NCI-H526 (cell line): ENCODE measurements at regions not wholly inside any gene's neighbourhood (a gene's known extent, or its start where the extent isn't known, plus 50 kb on each side); places are given as distances from the start of the nearest gene placed in this dataset.
"Not testable (repeated sequence)": the region's sequence is repeated elsewhere in the genome, so short reads cannot be mapped to it uniquely, and the experiment has no call there.

Experiments
- DNase-seq, 2 experiments: peaks; one replicate each; lab custom pipeline; 2025; lab: John Stamatoyannopoulos, UW

GRCh38 chr16:8062677-8063076 lies 527.6 kb downstream of the TMEM114 start:
- DNase-seq, result no peak

- DNase-seq, result no peak
Observed at GRCh38 chr16:8055761-8056160, 534.5 kb downstream of the TMEM114 start.

GRCh38 chr16:8053437-8053836 lies 536.9 kb downstream of the TMEM114 start:
- DNase-seq, result no peak

- DNase-seq, result no peak
Observed at GRCh38 chr16:8048433-8048832, 541.9 kb downstream of the TMEM114 start.

DNA sequence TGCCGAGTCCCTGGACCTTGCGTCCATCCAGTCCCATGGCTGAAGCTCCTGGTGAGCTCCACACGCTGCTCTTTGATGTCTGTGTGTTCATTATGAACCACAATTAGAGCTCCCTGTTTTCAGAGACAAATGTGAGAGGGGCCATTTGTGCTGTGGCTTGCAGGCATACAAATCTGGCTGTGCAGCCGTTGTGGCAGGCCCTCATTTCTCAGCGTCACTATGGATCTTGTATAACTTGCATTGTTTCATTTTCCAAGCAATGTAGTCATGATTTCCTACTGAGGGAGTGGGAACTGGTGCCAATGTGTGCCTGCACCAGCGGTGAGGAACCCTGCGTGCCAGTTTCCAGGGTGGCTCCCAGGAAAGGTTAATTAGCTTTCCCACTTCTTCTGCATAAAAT lies 542.6 kb downstream of the TMEM114 start:
- no peak for DNase-seq

DNA sequence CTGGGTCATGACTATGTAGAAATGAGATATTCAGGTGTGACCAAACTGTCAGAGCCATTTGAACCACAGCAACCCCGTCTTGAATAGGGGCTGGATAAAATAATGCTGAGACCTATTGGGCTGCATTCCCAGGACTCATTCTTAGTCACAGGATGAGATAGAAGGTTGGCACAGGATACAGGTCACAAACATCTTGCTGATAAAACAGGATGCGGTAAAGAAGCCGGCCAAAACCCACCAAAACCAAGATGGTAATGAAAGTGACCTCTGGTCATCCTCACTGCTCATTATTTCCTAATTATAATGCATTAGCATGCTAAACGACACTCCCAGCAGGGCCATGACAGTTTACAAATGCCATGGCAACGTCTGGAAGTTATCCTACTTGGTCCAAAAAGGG lies 545.5 kb downstream of the TMEM114 start:
- no peak for DNase-seq

GRCh38 chr16:8032406-8032805 lies 557.9 kb downstream of the TMEM114 start:
- no peak for DNase-seq

DNA sequence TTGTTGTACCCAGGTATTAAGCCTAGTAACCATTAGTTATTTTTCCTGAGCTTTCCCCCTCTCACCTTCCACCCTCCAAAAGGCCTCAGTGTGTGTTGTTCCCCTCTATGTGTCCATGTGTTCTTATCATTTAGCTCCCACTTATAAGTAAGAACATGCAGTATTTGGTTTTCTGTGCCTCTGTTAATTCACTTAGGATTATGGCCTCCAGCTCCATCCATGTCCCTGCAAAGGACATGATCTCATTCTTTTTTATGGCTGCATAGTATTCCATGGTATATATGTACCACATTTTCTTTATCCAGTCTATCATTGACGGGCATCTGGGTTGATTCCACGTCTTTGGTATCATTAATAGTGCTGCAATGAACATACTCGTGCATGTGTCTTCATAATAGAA lies 560.3 kb downstream of the TMEM114 start:
- DNase-seq, result not testable (repeated sequence)

- DNase-seq, result no peak
Observed at GRCh38 chr16:8026450-8026849, 563.9 kb downstream of the TMEM114 start.

DNA sequence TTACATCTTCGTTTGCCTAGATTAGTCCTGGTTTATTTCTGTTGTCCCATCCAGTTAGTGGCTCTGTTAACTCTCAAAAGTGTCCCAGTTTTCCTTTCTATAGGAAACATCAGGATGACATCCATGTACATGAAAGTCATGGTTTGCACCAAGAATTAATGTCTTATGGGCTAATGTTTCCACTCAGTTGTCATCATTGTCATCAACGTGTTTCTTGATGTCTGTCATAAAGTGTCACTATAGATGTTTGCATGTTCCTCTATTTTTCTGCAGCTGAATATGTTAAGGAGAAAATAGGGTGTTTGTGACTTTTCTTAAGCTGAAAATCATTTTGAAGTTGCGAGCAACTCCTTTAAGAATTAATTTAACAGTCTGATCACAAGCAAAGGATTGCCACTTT lies 567.0 kb downstream of the TMEM114 start:
- no peak for DNase-seq

- no peak for DNase-seq
Observed at GRCh38 chr16:8005096-8005860, 585.0 kb downstream of the TMEM114 start.

GRCh38 chr16:7998789-7999453 lies 591.4 kb downstream of the TMEM114 start:
- DNase-seq, result no peak

DNA sequence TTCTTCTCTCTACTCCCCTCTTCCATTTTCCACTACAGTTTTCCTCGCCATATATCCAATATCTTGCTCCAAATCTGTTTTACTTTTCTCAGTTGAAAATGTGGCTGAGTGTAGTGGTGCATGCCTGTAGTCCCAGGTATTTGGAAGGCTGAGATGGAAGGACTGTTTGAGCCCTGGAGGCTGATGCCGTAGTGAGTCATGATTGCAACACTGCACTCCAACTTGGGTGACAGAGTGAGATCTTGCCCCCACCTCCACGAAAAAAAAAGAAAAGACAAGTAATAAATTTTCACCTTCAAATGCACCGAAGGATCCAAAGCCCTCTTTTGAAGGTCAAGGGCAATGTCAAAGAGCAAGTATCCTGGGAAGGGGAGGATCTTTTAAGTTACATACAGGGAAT lies 592.3 kb downstream of the TMEM114 start:
- DNase-seq, result no peak

GRCh38 chr16:7992616-7993015 lies 597.7 kb downstream of the TMEM114 start:
- DNase-seq, result no peak

DNA sequence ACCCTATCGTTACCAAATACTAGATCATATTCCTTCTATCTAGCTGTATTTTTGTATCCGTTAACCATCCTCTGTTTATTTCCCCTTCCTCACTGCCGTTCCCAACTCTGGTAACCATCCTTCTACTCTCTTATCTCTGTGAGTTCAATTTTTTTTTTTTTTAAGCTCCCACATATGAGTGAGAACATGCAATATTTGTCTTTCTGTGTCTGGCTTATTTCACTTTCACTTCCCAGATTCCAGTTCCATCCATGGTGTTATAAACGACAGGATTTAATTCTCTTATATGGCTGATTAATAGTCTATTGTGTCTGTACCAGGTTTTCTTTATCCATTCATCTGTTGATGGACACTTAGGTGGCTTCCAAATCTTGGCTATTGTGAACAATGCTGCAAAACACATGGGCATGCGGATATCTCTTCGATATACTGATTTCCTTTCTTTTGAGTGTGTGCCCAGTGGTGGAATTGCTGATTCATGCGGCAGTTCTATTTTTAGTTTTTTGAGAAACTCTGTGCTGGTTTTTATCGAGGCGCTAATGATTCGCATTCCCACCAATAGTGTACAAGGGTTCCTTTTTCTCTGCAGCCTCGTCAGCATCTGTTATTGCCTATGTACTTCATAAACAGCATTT lies 599.6 kb downstream of the TMEM114 start:
- DNase-seq, result no peak

DNA sequence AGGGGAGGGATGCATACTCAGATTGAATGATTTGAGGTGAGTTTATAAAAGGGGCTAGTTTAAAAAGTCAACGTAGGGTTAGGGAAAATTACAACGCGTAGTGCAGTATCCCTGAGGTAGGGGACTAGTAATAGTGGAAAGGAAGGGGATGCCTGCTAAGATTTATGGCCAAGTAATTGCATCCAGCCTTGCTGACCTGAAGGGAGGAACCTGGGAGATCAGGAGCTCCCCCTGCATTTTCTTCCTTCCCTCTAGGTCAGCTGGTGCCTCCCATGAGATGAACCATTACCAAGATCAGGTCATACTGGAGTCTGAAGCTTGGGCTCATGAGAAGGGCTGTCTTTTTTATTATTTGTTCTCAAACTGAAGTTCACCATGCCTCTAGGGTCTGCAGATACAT lies 606.6 kb downstream of the TMEM114 start:
- no peak for DNase-seq

DNA sequence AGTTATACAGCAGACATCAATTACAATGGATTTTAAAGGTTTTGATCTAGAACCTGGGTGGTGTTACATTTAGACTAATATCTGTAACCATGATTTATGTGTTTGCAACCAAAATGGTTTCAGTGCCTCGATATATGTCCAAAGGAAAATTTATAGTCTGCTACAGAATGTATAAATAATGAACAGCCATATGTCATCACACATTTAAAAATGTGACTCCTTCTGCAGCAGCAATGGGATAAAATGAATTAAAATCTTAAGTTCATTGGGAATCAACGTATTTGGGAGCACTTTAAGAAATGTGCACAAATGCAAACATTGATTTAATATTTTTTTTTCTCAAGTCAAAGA lies 610.2 kb downstream of the TMEM114 start:
- no peak for DNase-seq

- no peak for DNase-seq
Observed at GRCh38 chr16:7979448-7980132, 610.7 kb downstream of the TMEM114 start.

DNA sequence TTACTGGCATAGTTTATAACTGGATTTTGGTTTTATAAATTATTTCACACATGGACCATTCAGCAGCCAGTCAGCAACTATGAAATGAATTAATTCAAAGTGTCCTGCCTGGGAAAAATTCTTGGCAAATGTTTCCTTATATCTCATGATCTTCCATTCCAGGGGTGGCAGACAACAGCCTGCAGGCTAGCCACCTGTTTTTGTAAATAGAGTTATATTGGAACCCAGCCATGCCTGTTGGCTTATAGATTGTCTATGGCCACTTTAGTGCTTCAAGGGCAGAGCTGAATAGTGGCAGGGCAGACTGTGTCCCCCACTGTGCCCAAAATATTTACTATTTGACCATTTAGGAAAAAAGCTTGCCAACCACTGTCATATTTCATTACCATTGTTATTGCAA lies 613.7 kb downstream of the TMEM114 start:
- no peak for DNase-seq

DNA sequence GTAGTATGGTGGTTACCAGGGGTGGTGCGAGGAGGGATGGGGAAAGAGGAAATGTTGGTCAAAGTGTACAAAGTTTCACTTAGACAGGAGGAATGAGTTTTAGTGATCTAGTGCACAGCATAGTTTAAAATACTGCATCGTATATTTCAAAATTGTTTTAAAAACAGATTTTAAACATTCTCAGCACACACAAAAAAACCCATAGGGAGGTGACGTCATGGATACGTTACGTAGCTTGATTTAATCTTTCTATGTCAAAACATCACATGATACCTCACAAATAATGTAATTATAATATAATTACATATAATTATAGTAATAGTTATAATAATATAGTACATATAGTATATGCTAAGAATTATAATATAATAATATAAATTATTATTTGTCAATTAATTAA lies 614.2 kb downstream of the TMEM114 start:
- no peak for DNase-seq

DNA sequence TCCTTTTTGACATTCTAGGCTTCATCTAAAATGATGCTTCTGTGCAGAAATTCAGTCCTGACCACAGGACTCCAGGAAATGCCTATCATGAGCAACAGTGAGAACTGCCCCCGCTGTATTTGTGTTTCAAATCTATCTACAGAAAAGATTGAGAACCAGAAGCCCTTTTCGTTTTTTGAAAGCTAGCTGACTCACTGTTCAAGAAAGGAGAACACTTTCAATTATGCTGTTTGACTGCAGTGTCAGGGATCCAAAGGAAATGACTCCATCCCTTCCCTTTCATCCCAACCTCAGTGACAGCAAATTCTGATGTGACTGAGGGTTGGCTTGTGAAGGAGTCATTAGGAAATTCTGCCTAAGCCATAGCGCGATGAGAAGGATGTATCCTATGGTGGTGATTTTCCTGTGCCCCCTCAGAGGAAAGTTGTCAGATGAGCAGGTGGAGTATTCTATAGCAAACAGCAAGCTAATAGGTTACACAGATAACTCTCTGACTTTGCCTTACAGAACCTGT lies 622.3 kb downstream of the TMEM114 start:
- DNase-seq, result no peak

- no peak for DNase-seq
Observed at GRCh38 chr16:7964744-7965143, 625.6 kb downstream of the TMEM114 start.

DNA sequence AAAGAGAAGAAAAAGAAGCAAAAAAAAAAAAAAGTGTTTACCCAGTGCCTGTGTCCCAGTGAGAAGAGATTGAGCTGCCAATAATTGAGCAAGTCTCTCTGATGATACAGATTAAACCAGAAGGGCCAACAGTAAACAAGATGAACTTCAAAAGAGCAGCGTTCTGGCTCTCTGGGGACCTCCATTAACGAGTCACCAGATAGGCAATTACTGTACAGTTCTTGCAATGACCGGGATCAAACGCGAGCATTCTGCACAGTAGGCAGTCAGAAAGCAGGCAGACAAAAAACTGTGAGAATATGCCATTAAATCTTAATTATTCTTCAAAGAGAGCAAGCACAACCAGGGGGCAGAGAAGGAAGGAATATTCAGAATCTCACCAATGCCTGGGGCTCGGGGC lies 626.1 kb downstream of the TMEM114 start:
- DNase-seq, result no peak
